ENCODE measurements at regions not wholly inside any gene's neighbourhood (a gene's known extent, or its start where the extent isn't known, plus 50 kb on each side); places are given as distances from the start of the nearest gene placed in this dataset.

DNA sequence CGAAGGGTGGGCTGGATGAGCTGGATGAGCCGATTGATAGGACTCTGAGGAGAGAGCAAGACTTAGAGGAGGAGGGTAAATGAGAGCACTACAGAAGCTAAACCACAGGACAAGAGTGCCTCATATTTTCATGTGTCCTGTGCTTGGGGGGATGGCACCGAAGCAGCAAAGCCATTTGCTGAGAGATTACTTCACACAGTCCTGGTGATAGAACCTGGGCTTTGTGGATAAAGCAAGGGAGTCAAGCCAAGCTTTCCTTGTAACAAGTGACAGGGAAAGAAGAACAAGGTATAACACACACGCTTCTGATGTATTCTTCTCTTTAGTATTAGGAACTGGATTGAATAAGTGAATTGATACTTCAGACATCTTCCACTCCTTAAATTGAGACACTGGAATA lies 253.7 kb downstream of the ANKRD7 start:
- TF ChIP-seq, protein P1, sequence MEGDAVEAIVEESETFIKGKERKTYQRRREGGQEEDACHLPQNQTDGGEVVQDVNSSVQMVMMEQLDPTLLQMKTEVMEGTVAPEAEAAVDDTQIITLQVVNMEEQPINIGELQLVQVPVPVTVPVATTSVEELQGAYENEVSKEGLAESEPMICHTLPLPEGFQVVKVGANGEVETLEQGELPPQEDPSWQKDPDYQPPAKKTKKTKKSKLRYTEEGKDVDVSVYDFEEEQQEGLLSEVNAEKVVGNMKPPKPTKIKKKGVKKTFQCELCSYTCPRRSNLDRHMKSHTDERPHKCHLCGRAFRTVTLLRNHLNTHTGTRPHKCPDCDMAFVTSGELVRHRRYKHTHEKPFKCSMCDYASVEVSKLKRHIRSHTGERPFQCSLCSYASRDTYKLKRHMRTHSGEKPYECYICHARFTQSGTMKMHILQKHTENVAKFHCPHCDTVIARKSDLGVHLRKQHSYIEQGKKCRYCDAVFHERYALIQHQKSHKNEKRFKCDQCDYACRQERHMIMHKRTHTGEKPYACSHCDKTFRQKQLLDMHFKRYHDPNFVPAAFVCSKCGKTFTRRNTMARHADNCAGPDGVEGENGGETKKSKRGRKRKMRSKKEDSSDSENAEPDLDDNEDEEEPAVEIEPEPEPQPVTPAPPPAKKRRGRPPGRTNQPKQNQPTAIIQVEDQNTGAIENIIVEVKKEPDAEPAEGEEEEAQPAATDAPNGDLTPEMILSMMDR (IDR thresholded peaks at IDR 0.05; ENCODE audit: borderline replicate concordance, insufficient read depth, low read depth, low read length), result no peak
- no peak overlapping the region for H3K4me3 ChIP-seq (ENCODE audit: low read depth, low read length)

DNA sequence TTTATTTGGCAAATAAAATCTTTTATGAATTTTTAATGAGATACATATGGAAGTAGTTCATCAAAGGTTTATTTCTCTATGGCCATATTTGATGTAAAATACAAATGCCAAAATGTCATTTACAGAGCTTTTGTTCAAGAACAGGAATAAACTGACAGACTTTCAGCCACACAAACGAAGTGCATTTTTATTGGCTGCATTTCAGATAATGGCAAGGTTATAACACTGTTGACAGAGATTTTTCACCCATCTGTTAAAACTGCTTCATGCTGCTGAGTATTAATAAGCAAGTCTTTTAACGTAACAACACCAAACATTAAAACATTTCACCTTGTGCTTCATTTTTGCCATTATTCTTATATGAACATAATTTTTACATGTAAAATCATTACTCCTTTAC lies 254.4 kb downstream of the ANKRD7 start:
- TF ChIP-seq, protein P1 (IDR thresholded peaks at IDR 0.05; ENCODE audit: borderline replicate concordance, insufficient read depth, low read depth, low read length), result no peak
- H3K4me3 ChIP-seq (ENCODE audit: low read depth, low read length), result no peak overlapping the region

DNA sequence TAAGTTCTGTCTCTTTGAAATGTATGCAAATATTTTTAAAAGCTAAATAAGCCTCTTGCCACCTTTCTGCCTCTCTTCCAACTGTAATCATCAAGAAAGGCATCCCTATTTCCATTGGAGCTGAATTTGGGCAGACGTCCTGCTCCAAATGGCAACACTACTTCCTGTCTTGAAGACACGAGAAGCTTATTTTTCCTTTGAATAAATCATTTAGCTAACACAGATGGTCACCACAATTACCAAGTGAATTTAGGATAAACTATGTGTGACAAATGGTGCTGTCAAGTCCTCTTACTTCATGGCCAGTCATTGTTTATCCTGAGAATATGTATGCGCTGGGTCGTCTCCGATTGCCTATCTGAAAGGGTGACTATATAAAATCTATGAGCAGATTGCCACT lies 268.0 kb downstream of the ANKRD7 start:
- TF ChIP-seq, protein P1 (IDR thresholded peaks at IDR 0.05; ENCODE audit: borderline replicate concordance, insufficient read depth, low read depth, low read length), result no peak
- H3K4me3 ChIP-seq (ENCODE audit: low read depth, low read length), result no peak overlapping the region

DNA sequence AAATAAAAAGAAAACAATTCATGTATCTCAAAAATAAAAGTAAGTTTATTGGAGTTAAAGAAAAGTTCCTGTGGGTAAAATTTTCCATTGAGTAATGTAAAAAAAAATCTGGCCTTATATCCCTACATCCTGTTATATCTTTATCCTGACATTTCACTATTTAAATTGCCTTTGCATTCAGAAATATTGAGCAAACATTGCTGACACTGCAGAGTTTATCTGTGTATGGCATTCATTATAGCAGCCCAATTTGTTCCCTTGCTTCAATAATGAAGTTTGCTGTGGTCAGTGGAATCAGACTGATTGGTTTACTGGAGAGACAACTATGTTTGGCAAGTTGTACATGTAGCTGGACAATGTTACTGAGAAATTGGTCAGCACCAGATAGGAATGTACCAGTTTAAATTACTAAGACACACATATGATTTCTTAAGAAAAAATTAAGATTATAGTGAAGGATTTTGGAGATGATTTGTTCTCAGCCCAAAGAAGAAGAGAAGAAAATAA lies 271.7 kb downstream of the ANKRD7 start:
- no peak overlapping the region for H3K4me3 ChIP-seq (ENCODE audit: low read depth, low read length)
- TF ChIP-seq, protein P1 (IDR thresholded peaks at IDR 0.05; ENCODE audit: borderline replicate concordance, insufficient read depth, low read depth, low read length), result no peak

DNA sequence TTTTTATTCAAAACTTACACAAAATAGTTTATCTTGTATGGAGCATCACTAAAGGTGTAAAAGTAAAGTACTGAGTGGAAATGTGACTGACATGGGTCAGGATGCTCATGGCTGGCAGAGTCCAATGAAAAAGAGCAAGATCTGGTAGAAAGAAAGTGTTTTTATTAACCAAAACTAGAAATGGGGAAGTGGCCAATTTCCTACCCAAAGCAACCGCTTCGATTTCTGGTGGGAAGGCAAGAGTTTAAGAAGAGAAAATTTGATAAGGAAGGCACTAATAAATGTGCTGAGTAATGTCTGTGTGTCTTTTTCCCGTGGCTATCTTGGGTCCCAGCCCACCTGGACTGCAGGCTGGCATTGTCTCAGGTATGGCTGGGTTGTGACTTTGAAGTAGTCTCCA lies 277.7 kb downstream of the ANKRD7 start:
- TF ChIP-seq, protein P1 (IDR thresholded peaks at IDR 0.05; ENCODE audit: borderline replicate concordance, insufficient read depth, low read depth, low read length), result no peak
- no peak overlapping the region for H3K4me3 ChIP-seq (ENCODE audit: low read depth, low read length)

DNA sequence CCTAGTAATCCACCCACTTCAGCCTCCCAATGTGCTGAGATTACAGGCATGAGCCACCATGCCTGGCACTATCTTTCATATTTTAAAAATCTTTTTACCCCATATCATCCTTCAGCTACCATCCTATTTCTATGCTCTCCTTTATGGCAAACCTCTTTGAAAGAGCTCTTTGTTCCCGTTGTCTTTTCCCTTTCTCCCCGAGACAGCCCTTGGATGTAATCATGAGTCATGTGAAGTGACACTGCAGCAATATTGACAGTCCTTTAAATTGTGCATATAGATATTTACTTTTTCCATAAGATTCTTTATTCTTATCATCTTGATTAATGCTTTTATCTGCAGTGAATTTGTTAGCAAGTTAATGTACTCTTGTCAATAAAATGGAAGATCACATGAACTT lies 286.6 kb downstream of the ANKRD7 start:
- TF ChIP-seq, protein P1 (IDR thresholded peaks at IDR 0.05; ENCODE audit: borderline replicate concordance, insufficient read depth, low read depth, low read length), result no peak
- H3K4me3 ChIP-seq (ENCODE audit: low read depth, low read length), result no peak overlapping the region

DNA sequence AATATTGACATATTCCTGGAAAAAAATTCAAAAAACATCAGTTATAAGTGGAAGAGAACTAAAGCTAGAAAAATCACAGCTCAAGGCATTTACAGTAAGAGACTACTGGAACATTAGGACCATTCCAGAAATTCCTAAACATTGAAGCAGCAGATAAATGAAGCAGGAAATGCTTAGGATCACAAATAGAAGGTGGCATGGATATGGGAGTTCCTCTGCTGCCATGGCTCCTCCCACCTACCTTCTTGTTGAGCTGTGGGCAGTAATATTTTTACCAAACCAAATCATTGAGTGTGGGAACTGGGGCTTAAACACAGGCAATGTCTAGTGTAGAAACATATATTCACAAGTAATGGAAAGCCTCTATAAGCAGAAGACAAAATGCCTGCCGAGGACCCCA lies 292.8 kb downstream of the ANKRD7 start:
- TF ChIP-seq, protein P1 (IDR thresholded peaks at IDR 0.05; ENCODE audit: borderline replicate concordance, insufficient read depth, low read depth, low read length), result no peak
- no peak overlapping the region for H3K4me3 ChIP-seq (ENCODE audit: low read depth, low read length)
